ENCODE measurements at regions not wholly inside any gene's neighbourhood (a gene's known extent, or its start where the extent isn't known, plus 50 kb on each side); places are given as distances from the start of the nearest gene placed in this dataset.

DNA sequence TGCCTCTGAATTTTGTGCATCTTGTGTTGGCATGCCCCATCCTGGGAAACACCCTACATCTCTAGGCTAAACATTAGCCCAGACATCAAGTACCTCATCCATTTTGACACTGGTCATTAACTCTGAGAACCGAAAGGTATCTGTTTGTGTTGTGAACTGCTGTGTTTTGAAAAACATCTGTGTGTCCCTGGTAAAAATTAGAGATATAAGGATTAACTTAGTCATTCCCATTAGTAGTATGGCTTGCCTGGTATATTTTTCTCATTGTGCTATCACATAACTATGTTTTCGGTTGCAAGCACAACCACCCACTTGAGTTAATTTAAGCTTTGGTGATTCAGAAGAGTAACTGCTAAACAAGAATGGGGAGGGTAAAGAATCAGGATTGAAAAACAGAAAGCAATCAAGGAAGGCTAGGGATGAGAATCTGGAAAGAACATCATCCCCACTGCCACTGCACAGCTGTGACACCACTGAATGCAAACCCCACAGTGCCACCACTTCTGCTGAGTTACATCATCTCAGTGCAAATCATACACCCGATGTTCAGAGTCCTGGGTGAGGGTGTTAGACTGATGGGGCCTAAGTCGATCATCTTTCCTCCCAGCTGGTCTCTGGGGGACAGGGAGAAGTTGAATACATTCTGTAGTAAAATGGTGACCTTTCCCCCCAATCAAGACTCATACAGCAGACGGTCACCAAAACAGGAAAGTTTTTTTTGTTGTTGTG lies 234.0 kb downstream of the EPHA4 start:
- peak; percentile 36 for DNase-seq

DNA sequence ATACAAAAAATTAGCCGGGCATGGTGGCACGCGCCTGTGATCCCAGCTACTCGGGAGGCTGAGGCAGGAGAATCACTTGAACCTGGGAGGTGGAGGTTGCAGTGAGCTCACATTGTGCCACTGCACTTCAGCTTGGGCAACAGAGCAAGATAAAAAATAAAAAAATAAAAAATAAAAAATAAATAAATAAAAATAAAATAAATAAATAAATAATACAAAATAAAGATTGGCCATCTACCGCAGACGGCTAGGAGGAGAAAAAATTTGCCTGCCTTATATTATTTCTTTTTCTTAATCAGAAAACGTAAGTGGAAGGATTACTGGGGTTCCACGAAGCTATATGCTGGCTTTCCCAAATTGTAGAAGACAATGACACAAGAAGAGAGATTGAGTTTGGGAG lies 229.7 kb downstream of the EPHA4 start:
- DNase-seq: no peak

GRCh38 chr2:221343524-221343923 lies 228.6 kb downstream of the EPHA4 start:
- DNase-seq: no peak

- DNase-seq: no peak
Observed at GRCh38 chr2:221345516-221345915, 226.6 kb downstream of the EPHA4 start.

DNA sequence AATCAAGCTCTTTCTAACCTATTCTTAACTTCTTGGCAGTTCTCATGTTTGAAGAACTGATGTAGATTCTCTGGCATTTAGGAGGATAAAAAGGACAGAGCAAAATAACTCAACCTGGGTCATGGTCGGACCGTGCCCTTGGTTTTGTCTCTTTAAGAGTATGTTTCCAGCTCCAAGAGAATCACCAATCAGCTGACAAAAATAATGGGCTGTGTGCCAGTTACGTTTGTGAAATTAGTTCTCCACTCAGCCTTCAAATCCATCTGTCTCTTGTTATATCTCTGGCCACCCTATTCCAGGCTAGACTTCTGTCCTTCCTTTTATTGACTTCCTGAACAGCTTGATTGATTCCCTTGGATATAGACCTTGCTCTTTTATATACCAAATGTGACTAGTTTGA lies 225.7 kb downstream of the EPHA4 start:
- no peak for DNase-seq

- DNase-seq: no peak
Observed at GRCh38 chr2:221347471-221347870, 224.6 kb downstream of the EPHA4 start.

- no peak for DNase-seq
Observed at GRCh38 chr2:221350616-221351015, 221.5 kb downstream of the EPHA4 start.

GRCh38 chr2:221353201-221353600 lies 218.9 kb downstream of the EPHA4 start:
- peak; percentile 28 for DNase-seq

GRCh38 chr2:221360312-221360711 lies 211.8 kb downstream of the EPHA4 start:
- no peak for DNase-seq

DNA sequence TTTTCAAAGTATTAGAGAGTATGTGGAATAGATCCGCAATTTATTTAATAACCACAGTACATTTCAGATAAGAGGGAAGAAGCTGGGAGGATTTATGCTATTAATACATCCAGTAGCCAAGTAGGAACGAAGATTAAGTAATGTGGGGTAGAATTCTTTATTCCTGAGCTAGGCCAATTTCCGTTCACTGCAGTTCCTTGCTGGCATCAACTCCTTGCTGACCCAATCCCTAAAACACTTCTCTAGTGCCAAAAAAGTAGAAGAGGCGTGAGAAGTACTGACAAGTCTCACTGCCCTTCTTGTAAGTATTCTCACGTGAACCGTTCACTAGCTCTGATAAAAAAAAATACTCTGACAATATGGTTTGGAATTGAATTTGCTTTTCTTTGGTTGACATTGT lies 211.4 kb downstream of the EPHA4 start:
- no peak for DNase-seq

- DNase-seq: no peak
Observed at GRCh38 chr2:221361633-221362032, 210.5 kb downstream of the EPHA4 start.

GRCh38 chr2:221364672-221365071 lies 207.4 kb downstream of the EPHA4 start:
- DNase-seq: no peak

Measured in renal pelvis (tissue), 1 donor.